HG03103 (cell line): ENCODE measurements at regions not wholly inside any gene's neighbourhood (a gene's known extent, or its start where the extent isn't known, plus 50 kb on each side); places are given as distances from the start of the nearest gene placed in this dataset.
"Not testable (repeated sequence)": the region's sequence is repeated elsewhere in the genome, so short reads cannot be mapped to it uniquely, and the experiment has no call there.

ENCODE experiments used
- ATAC-seq: cut with Tn5 transposase; IDR thresholded peaks from one replicate; pipeline ENCODE4 v1.9.1; 2021; ENCODE audit warnings: low read depth; ENCODE audit not compliant: unreplicated experiment

GRCh38 chr4:62595265-62595664 lies 1395.1 kb downstream of the ADGRL3 start:
- not testable (repeated sequence) for ATAC-seq

- no peak for ATAC-seq
Observed at GRCh38 chr4:62591756-62592155, 1391.6 kb downstream of the ADGRL3 start.

- ATAC-seq: no peak
Observed at GRCh38 chr4:62588671-62589070, 1388.5 kb downstream of the ADGRL3 start.

GRCh38 chr4:62571494-62571893 lies 1371.4 kb downstream of the ADGRL3 start:
- no peak for ATAC-seq

GRCh38 chr4:62560858-62561257 lies 1360.7 kb downstream of the ADGRL3 start:
- ATAC-seq: no peak

- ATAC-seq: no peak
Observed at GRCh38 chr4:62550121-62550520, 1350.0 kb downstream of the ADGRL3 start.

GRCh38 chr4:62549601-62550000 lies 1349.5 kb downstream of the ADGRL3 start:
- no peak for ATAC-seq

- no peak for ATAC-seq
Observed at GRCh38 chr4:62548765-62549164, 1348.6 kb downstream of the ADGRL3 start.

- ATAC-seq: no peak
Observed at GRCh38 chr4:62548108-62548524, 1348.0 kb downstream of the ADGRL3 start.

- ATAC-seq: no peak
Observed at GRCh38 chr4:62544428-62544827, 1344.3 kb downstream of the ADGRL3 start.

GRCh38 chr4:62543002-62543401 lies 1342.9 kb downstream of the ADGRL3 start:
- ATAC-seq: no peak

- ATAC-seq: no peak
Observed at GRCh38 chr4:62533573-62533972, 1333.4 kb downstream of the ADGRL3 start.

GRCh38 chr4:62531731-62532130 lies 1331.6 kb downstream of the ADGRL3 start:
- ATAC-seq: no peak

- no peak for ATAC-seq
Observed at GRCh38 chr4:62531264-62531663, 1331.1 kb downstream of the ADGRL3 start.

GRCh38 chr4:62528874-62529273 lies 1328.7 kb downstream of the ADGRL3 start:
- ATAC-seq: no peak

GRCh38 chr4:62526671-62527070 lies 1326.5 kb downstream of the ADGRL3 start:
- no peak for ATAC-seq

- ATAC-seq: no peak
Observed at GRCh38 chr4:62523256-62523655, 1323.1 kb downstream of the ADGRL3 start.

- no peak for ATAC-seq
Observed at GRCh38 chr4:62522273-62522672, 1322.1 kb downstream of the ADGRL3 start.

GRCh38 chr4:62517716-62518115 lies 1317.6 kb downstream of the ADGRL3 start:
- ATAC-seq: no peak

GRCh38 chr4:62513306-62513705 lies 1313.2 kb downstream of the ADGRL3 start:
- ATAC-seq: no peak

GRCh38 chr4:62512271-62512670 lies 1312.1 kb downstream of the ADGRL3 start:
- no peak for ATAC-seq

GRCh38 chr4:62510228-62510627 lies 1310.1 kb downstream of the ADGRL3 start:
- ATAC-seq: no peak

- no peak for ATAC-seq
Observed at GRCh38 chr4:62500296-62500695, 1300.2 kb downstream of the ADGRL3 start.
